Trophoblast cell (in vitro differentiated cells and primary cell): ENCODE measurements at regions not wholly inside any gene's neighbourhood (a gene's known extent, or its start where the extent isn't known, plus 50 kb on each side); places are given as distances from the start of the nearest gene placed in this dataset.

ENCODE experiments used
- DNase-seq, 2 donors: peaks; one replicate each; pipeline ENCODE4 v3.0.0-alpha.2; 2016
- H2AFZ ChIP-seq: 2 replicates; pipeline ENCODE4 v1.6.1; 2013; ENCODE audit warnings: low read length, moderate library complexity, mild to moderate bottlenecking; ENCODE audit not compliant: insufficient read depth, poor library complexity
- H2AK5ac ChIP-seq: 2 replicates; pipeline ENCODE4 v1.6.1; 2013; ENCODE audit warnings: mild to moderate bottlenecking, low read length
- H2BK120ac ChIP-seq: 2 replicates; pipeline ENCODE4 v1.6.1; 2013; ENCODE audit warnings: low read length, mild to moderate bottlenecking, moderate library complexity; ENCODE audit not compliant: insufficient read depth, poor library complexity
- H2BK12ac ChIP-seq: 2 replicates; pipeline ENCODE4 v1.6.1; 2013; ENCODE audit warnings: mild to moderate bottlenecking, low read length, moderate library complexity
- H2BK5ac ChIP-seq: 2 replicates; pipeline ENCODE4 v1.6.1; 2013; ENCODE audit warnings: low read length, low read depth, moderate library complexity, mild to moderate bottlenecking; ENCODE audit not compliant: poor library complexity
- H3K14ac ChIP-seq: 2 replicates; pipeline ENCODE4 v1.6.1; 2013; ENCODE audit warnings: mild to moderate bottlenecking, low read length
- H3K18ac ChIP-seq: 2 replicates; pipeline ENCODE4 v1.6.1; 2013; ENCODE audit warnings: mild to moderate bottlenecking, low read length
- H3K23ac ChIP-seq: 2 replicates; pipeline ENCODE4 v1.6.1; 2013; ENCODE audit warnings: low read length
- H3K27ac ChIP-seq: 2 replicates; pipeline ENCODE4 v1.5.1; 2013; ENCODE audit warnings: low read depth, mild to moderate bottlenecking, inconsistent platforms, low read length, moderate library complexity
- H3K27me3 ChIP-seq: 2 replicates; pipeline ENCODE4 v1.6.1; 2013; ENCODE audit warnings: inconsistent platforms, mild to moderate bottlenecking, low read length, moderate library complexity; ENCODE audit not compliant: insufficient read depth
- H3K36me3 ChIP-seq, 2 experiments: 1 replicate in 1 of 2; 2 replicates in 1 of 2; pipeline ENCODE4 v1.6.1; 2013; ENCODE audit warnings: low read length in 2 of 2, mild to moderate bottlenecking in 2 of 2, moderate library complexity in 1 of 2; ENCODE audit not compliant: insufficient read depth in 2 of 2, control insufficient read depth in 1 of 2
- H3K4ac ChIP-seq: 2 replicates; pipeline ENCODE4 v1.6.1; 2013; ENCODE audit warnings: low read depth, mild to moderate bottlenecking, low read length, moderate library complexity
- H3K4me1 ChIP-seq, 2 experiments: 1 replicate in 1 of 2; 2 replicates in 1 of 2; pipeline ENCODE4 v1.6.1; 2013; ENCODE audit warnings: low read length in 2 of 2, mild to moderate bottlenecking in 2 of 2, moderate library complexity in 1 of 2; ENCODE audit not compliant: insufficient read depth in 2 of 2, control insufficient read depth in 1 of 2
- H3K4me2 ChIP-seq: 2 replicates; pipeline ENCODE4 v1.6.1; 2013; ENCODE audit warnings: inconsistent platforms, mild to moderate bottlenecking, low read length, moderate library complexity
- H3K4me3 ChIP-seq: 2 replicates; pipeline ENCODE4 v1.5.1; 2013; ENCODE audit warnings: mild to moderate bottlenecking, low read depth, low read length, inconsistent platforms
- H3K79me1 ChIP-seq: one replicate; pipeline ENCODE4 v1.6.1; 2013; ENCODE audit warnings: low read length
- H3K79me2 ChIP-seq: 2 replicates; pipeline ENCODE4 v1.6.1; 2013; ENCODE audit warnings: low read length, mild to moderate bottlenecking; ENCODE audit not compliant: control insufficient read depth, insufficient read depth, poor library complexity
- H3K9ac ChIP-seq: 2 replicates; pipeline ENCODE4 v1.6.1; 2013; ENCODE audit warnings: mild to moderate bottlenecking, low read length
- H3K9me3 ChIP-seq: 2 replicates; pipeline ENCODE4 v1.6.1; 2013; ENCODE audit warnings: low read depth, mild to moderate bottlenecking, control low read depth, inconsistent platforms, low read length; ENCODE audit not compliant: insufficient read depth
- H4K12ac ChIP-seq: 2 replicates; pipeline ENCODE4 v1.6.1; 2013; ENCODE audit warnings: low read depth, mild to moderate bottlenecking, low read length, moderate library complexity
- H4K8ac ChIP-seq: 2 replicates; pipeline ENCODE4 v1.6.1; 2013; ENCODE audit warnings: low read depth, mild to moderate bottlenecking, low read length, moderate library complexity
- H4K91ac ChIP-seq: one replicate; pipeline ENCODE4 v1.6.1; 2013; ENCODE audit warnings: low read depth, mild to moderate bottlenecking, low read length, moderate library complexity
- WGBS: extraction: QIAGEN DNeasy Blood & Tissue Kit; methylation state at CpG from one replicate; pipeline ENCODE4 v1.1.7; 2013; ENCODE audit warnings: missing lambda C conversion rate; ENCODE audit not compliant: insufficient read length, insufficient coverage; ENCODE audit errors: extremely low coverage; 5-methylcytosine and 5-hydroxymethylcytosine counted together

DNA sequence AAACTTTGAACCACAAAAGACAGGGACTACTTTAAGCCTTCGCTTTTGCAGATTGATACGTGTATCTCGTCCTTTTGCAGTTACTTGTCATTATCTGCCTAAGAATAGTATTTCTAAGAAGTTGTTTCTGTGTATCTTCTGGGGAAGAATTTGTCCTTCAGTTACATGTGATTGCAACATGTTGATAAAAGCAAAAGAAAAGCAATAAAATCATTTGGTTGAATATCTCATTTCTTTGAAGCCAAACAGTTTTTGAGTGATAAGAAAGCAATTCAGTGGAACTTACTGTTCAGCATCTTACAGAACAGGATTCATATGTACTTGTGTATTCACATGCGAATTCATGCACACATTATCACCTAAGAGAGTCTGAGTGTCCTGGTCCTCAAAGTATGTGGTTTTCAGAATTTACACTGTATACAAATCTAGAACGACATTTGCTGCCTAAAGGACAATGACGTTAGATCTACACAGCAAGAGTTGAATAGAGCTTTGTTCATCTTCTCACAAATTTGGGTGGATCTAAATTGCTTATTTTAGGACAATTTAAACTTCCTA, 66.7 kb upstream of the MRPS6 start:
- Histone ChIP-seq H3K79me2 (no peaks in the 10 kb centered on the region), H3K27ac (no peak overlapping the region), H3K23ac (no peak overlapping the region), H2AK5ac (no peak overlapping the region), H3K18ac (no peak overlapping the region), H3K36me3 (no peaks in the 10 kb centered on the region), H3K27me3 (no peaks in the 10 kb centered on the region), H2BK12ac (no peak overlapping the region), H3K4me1 (no peaks in the 10 kb centered on the region), H3K9ac (no peak overlapping the region), H2BK5ac (no peak overlapping the region), H4K12ac (no peak overlapping the region), H3K4me3 (no peak overlapping the region), H2AFZ (no peak overlapping the region), H4K91ac (no peak overlapping the region), H3K4ac (no peak overlapping the region), H4K8ac (no peak overlapping the region), H3K14ac (no peak overlapping the region), H3K79me1 (no peaks in the 10 kb centered on the region), H3K4me2 (no peak overlapping the region), H3K9me3 (peaks cover 3% of the 10 kb centered on the region), H2BK120ac (no peak overlapping the region)
- WGBS = no CpG with 5 or more reads among the region's 6 CpGs
- no peak for DNase-seq

DNA sequence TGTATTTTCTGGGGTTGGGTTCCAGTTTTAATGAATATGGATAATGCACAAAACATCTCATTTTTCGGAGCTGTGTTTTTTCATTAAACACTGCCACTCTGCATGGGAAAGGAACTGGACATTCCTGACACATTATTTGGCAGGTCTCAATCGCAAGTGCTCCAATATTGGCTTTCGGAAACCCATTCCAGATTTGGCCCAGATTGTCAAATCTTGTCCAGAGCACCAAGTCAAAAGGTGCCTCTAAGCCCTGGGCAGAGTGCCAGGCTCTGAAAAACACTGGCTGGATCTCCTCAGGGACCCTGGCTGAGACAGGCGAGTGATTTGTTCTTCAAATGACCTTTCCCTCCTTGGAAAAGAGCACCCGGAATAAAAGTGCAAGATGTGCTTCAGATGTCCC, 68.4 kb upstream of the MRPS6 start:
- H3K18ac ChIP-seq = no peak overlapping the region
- H3K4ac ChIP-seq = no peak overlapping the region
- no peak overlapping the region for H4K8ac ChIP-seq
- H4K12ac ChIP-seq = no peak overlapping the region
- H3K36me3 ChIP-seq = no peaks in the 10 kb centered on the region
- H4K91ac ChIP-seq = no peak overlapping the region
- H3K14ac ChIP-seq = no peak overlapping the region
- no peak overlapping the region for H2AFZ ChIP-seq
- H3K79me1 ChIP-seq = no peaks in the 10 kb centered on the region
- no peaks in the 10 kb centered on the region for H3K4me1 ChIP-seq
- no peak for DNase-seq
- peaks cover 5% of the 10 kb centered on the region for H3K9me3 ChIP-seq
- H3K4me2 ChIP-seq = no peak overlapping the region
- H2BK12ac ChIP-seq = no peak overlapping the region
- H3K27ac ChIP-seq = no peak overlapping the region
- no peak overlapping the region for H3K9ac ChIP-seq
- H3K27me3 ChIP-seq = no peaks in the 10 kb centered on the region
- no peak overlapping the region for H2BK5ac ChIP-seq
- H3K4me3 ChIP-seq = no peak overlapping the region
- no peak overlapping the region for H3K23ac ChIP-seq
- H2BK120ac ChIP-seq = no peak overlapping the region
- H3K79me2 ChIP-seq = no peaks in the 10 kb centered on the region
- WGBS = no CpG with 5 or more reads among the region's 5 CpGs
- H2AK5ac ChIP-seq = no peak overlapping the region

DNA sequence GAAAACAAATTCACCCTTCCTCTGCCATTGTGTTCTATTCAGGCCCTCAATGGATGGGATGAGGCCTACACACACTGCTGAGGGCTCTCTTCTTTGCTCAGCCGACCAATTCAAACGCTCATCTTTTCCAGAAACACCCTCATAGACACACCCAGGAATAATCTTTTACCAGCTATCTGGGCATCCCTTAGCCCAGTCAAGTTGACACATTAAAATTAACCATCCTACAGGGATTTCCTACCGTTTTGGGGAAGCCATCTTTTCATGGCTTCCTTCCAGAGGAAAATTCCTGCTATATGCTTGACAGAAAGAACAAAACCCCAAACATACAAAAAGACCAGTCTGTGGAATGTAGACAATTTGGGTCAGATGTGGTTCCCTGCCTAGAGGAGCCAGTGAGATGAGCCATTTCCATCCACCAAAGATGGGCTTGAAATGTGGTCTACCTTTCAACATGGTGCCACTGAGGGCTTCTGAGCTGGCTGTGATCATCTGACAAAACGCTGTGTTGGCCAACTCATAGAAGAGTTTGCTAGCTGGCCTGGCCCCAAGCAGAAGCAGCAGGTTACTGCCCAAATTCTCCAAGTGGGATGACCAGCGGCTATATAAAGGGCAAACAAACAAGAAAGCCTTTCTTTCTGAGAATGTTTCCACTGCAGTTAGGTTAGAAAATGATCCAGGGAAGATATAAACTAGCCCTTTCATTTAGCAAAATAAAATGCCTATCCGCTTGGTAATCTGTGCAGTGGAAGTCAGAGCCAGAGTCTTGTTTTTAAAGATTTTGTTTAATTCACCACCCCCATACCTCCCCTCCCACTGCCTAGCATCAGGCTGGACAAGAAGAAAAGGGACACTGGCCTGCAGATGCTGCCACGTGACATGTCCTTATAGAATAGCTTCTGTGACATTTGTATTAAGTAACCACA, 69.1 kb upstream of the MRPS6 start:
- H3K79me1 ChIP-seq = no peaks in the 10 kb centered on the region
- H3K79me2 ChIP-seq = no peaks in the 10 kb centered on the region
- H2AK5ac ChIP-seq = no peak overlapping the region
- H3K4me2 ChIP-seq = no peak overlapping the region
- H2BK5ac ChIP-seq = no peak overlapping the region
- no peak overlapping the region for H3K18ac ChIP-seq
- no peak overlapping the region for H3K9ac ChIP-seq
- H3K4me3 ChIP-seq = no peak overlapping the region
- no peak overlapping the region for H2AFZ ChIP-seq
- no peak for DNase-seq
- no peak overlapping the region for H4K8ac ChIP-seq
- no peak overlapping the region for H3K4ac ChIP-seq
- H3K14ac ChIP-seq = no peak overlapping the region
- H2BK12ac ChIP-seq = no peak overlapping the region
- no peak overlapping the region for H3K23ac ChIP-seq
- no CpG with 5 or more reads among the region's 7 CpGs for WGBS
- no peak overlapping the region for H3K27ac ChIP-seq
- H2BK120ac ChIP-seq = no peak overlapping the region
- H3K4me1 ChIP-seq = no peaks in the 10 kb centered on the region
- no peaks in the 10 kb centered on the region for H3K36me3 ChIP-seq
- H3K27me3 ChIP-seq = no peaks in the 10 kb centered on the region
- no peak overlapping the region for H4K12ac ChIP-seq
- peaks cover 2% of the 10 kb centered on the region for H3K9me3 ChIP-seq
- H4K91ac ChIP-seq = no peak overlapping the region

DNA sequence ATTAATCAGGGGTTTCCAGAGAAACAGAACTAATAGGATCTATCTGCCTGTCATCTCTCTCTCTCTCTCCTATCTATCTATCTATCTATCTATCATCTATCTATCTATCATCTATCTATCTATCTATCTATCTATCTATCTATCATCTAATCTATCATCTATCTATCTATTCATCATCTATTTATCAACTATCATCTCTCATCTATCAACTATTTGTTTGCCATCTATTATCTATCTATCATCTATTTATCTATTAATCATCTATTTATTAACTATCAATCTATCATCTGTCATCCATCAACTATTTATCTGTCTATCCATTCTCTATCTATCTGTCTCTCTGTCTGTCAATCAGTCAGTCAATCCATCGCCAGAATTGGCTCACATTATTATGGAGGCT, 70.0 kb upstream of the MRPS6 start:
- H2AFZ ChIP-seq = no peak overlapping the region
- no peaks in the 10 kb centered on the region for H3K79me2 ChIP-seq
- H3K9me3 ChIP-seq = peaks cover 2% of the 10 kb centered on the region
- H3K4me1 ChIP-seq = no peaks in the 10 kb centered on the region
- H4K12ac ChIP-seq = no peak overlapping the region
- no peak overlapping the region for H3K14ac ChIP-seq
- no peak overlapping the region for H2BK12ac ChIP-seq
- no peak overlapping the region for H3K27ac ChIP-seq
- H3K18ac ChIP-seq = no peak overlapping the region
- H2BK5ac ChIP-seq = no peak overlapping the region
- no peaks in the 10 kb centered on the region for H3K27me3 ChIP-seq
- H3K9ac ChIP-seq = no peak overlapping the region
- H3K36me3 ChIP-seq = no peaks in the 10 kb centered on the region
- no peak overlapping the region for H3K23ac ChIP-seq
- H2BK120ac ChIP-seq = no peak overlapping the region
- no peaks in the 10 kb centered on the region for H3K79me1 ChIP-seq
- no peak overlapping the region for H4K8ac ChIP-seq
- H3K4ac ChIP-seq = no peak overlapping the region
- H2AK5ac ChIP-seq = no peak overlapping the region
- no peak for DNase-seq
- no peak overlapping the region for H4K91ac ChIP-seq
- no CpG with 5 or more reads among the region's 1 CpG for WGBS
- no peak overlapping the region for H3K4me2 ChIP-seq
- H3K4me3 ChIP-seq = no peak overlapping the region
